ENCODE measurements at regions not wholly inside any gene's neighbourhood (a gene's known extent, or its start where the extent isn't known, plus 50 kb on each side); places are given as distances from the start of the nearest gene placed in this dataset.

GRCh38 chr4:144399927-144400326 is 246.0 kb upstream of the HHIP start:
- TF ChIP-seq CTCF (conservative IDR thresholded peaks at IDR 0.05; ENCODE audit: low read depth, low read length) (no peak), EZH2 (IDR thresholded peaks at IDR 0.05; ENCODE audit: borderline replicate concordance, low read depth, low read length, poor library complexity, severe bottlenecking) (no peak)
